WERI-Rb-1 (cell line): ENCODE measurements at regions not wholly inside any gene's neighbourhood (a gene's known extent, or its start where the extent isn't known, plus 50 kb on each side); places are given as distances from the start of the nearest gene placed in this dataset.

ENCODE experiments used
- DNase-seq: peaks from one replicate; pipeline ENCODE4 v3.0.0-alpha.2; 2020
- H3K27ac ChIP-seq: fragments of 250-450 bp; sonication (Bioruptor Pico); 2 replicates; pipeline ENCODE4 v1.5.1; 2020; ENCODE audit warnings: mild to moderate bottlenecking, moderate library complexity
- H3K27me3 ChIP-seq: fragments of 250-450 bp; sonication (Bioruptor Pico); 2 replicates; pipeline ENCODE4 v1.5.1; 2021; ENCODE audit warnings: mild to moderate bottlenecking, low read depth, moderate library complexity; ENCODE audit not compliant: insufficient read depth, severe bottlenecking
- H3K36me3 ChIP-seq: fragments of 250-450 bp; sonication (Bioruptor Pico); 2 replicates; pipeline ENCODE4 v1.5.1; 2020; ENCODE audit warnings: mild to moderate bottlenecking, moderate library complexity
- H3K4me3 ChIP-seq: 2 replicates; pipeline ENCODE4 v1.5.1; 2011; ENCODE audit warnings: low read depth, mild to moderate bottlenecking, control low read depth, low read length
- H3K9me3 ChIP-seq: fragments of 250-450 bp; sonication (Bioruptor Pico); 2 replicates; pipeline ENCODE4 v1.5.1; 2021; ENCODE audit warnings: mild to moderate bottlenecking, moderate library complexity; ENCODE audit not compliant: severe bottlenecking
- CTCF ChIP-seq: IDR thresholded peaks from 2 replicates; pipeline ENCODE4 v1.5.1; 2011; ENCODE audit warnings: low read depth, mild to moderate bottlenecking, control low read depth, inconsistent platforms, low read length

GRCh38 chr18:78928076-78928475 is 51.5 kb upstream of the SALL3 start:
- Histone ChIP-seq H3K4me3 (no peak overlapping the region), H3K27ac (no peak overlapping the region), H3K36me3 (no peaks in the 10 kb centered on the region), H3K9me3 (no peaks in the 10 kb centered on the region), H3K27me3 (no peaks in the 10 kb centered on the region)
- DNase-seq, result no peak
- no peak for TF ChIP-seq CTCF

DNA sequence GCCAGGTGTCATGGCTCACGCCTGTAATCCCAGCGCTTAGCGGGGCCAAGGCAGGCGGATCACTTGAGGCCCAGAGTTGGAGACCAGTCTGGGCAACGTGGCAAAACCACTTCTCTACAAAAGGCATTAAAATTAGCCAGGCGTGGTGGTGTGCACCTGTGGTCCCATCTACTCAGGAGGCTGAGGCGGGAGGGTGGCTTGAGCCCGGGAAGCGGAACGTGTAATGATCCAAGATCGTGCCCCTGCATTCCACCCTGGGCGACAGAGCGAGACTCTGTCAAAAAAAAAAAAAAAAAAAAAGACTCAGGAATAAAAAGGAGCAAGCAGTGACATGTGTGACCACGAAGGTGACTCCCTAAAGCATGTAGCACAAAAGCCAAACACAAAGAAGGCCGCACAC is 50.1 kb upstream of the SALL3 start:
- TF ChIP-seq CTCF, result no peak
- no peak for DNase-seq
- Histone ChIP-seq H3K9me3 (no peaks in the 10 kb centered on the region), H3K4me3 (no peak overlapping the region), H3K27ac (no peak overlapping the region), H3K36me3 (no peaks in the 10 kb centered on the region), H3K27me3 (no peaks in the 10 kb centered on the region)
